Ovary (tissue), 7 donors: ENCODE measurements at regions not wholly inside any gene's neighbourhood (a gene's known extent, or its start where the extent isn't known, plus 50 kb on each side); places are given as distances from the start of the nearest gene placed in this dataset.
"Not testable (repeated sequence)": the region's sequence is repeated elsewhere in the genome, so short reads cannot be mapped to it uniquely, and the experiment has no call there.

ENCODE experiments used
- DNase-seq, 5 donors: peaks; one replicate each; pipeline ENCODE4 v3.0.0-alpha.2; 2019 to 2020
- H3K27ac ChIP-seq, 2 donors: fragments of 200-600 bp; one replicate each; pipeline versions ENCODE4 v1.5.1 to v1.8.0; 2019 to 2022
- H3K27me3 ChIP-seq: fragments of 200-600 bp; one replicate; pipeline ENCODE4 v1.8.0; 2022
- H3K36me3 ChIP-seq: fragments of 200-600 bp; sonication (generic); one replicate; pipeline ENCODE4 v1.5.1; 2019
- H3K4me1 ChIP-seq: one replicate; pipeline ENCODE4 v1.8.1; 2013; ENCODE audit warnings: mild to moderate bottlenecking, moderate library complexity; ENCODE audit not compliant: insufficient read depth
- H3K4me3 ChIP-seq: fragments of 200-600 bp; sonication (generic); one replicate; pipeline ENCODE4 v1.5.1; 2017
- H3K9me3 ChIP-seq, 2 donors: fragments of 200-600 bp in 1 of 2; sonication (generic) in 1 of 2; one replicate each; pipeline versions ENCODE4 v1.5.1 to v1.8.1; 2013 to 2019; ENCODE audit warnings: mild to moderate bottlenecking in 1 of 2, moderate library complexity in 1 of 2
- CTCF ChIP-seq, 3 donors: fragments of 450-650 bp in 2 of 3; fragments of 200-600 bp in 1 of 3; IDR thresholded peaks; one replicate each; pipeline versions ENCODE4 v1.5.1 to v1.8.0; 2016 to 2022; ENCODE audit warnings: antibody characterized with exemption in 3 of 3, mild to moderate bottlenecking in 1 of 3
- EP300 ChIP-seq: sonication (generic); formaldehyde crosslinking; IDR thresholded peaks from one replicate; pipeline ENCODE4 v1.6.1; 2017; ENCODE audit warnings: antibody characterized with exemption
- POLR2A ChIP-seq: fragments of 450-650 bp; IDR thresholded peaks from one replicate; pipeline ENCODE4 v1.6.1; 2017; ENCODE audit warnings: antibody characterized with exemption, mild to moderate bottlenecking, moderate library complexity
- WGBS, 3 donors: extraction: QIAGEN DNeasy Blood & Tissue Kit in 1 of 3; methylation state at CpG; one replicate each; pipeline versions ENCODE4 v1.1.5 to v1.1.7; 2013 to 2017; 5-methylcytosine and 5-hydroxymethylcytosine counted together
- intact Hi-C, 4 donors: fragments of 100-400 bp; cut with DNase I; formaldehyde crosslinking; loops; one replicate each; pipeline versions ENCODE4 v1.11.0 to v1.15.1; 2022 to 2023
- donor health status: DM: no; HTN: no; CAD: no; lungs with moderate emphysema.
- donor health status: DM: no; HTN: no; CAD: no.
- donor health status: Bipolar disorder and iron deficiency.
- donor health status: DM: no; HTN: no; CAD: no.
- donor health status: DM: yes; HTN: yes; CAD: no.

- Histone ChIP-seq H3K4me1 (no peaks in the 10 kb centered on the region), H3K9me3 (no peaks in the 10 kb centered on the region), H3K27ac (no peak overlapping the region), H3K27me3 (no peaks in the 10 kb centered on the region), H3K36me3 (no peaks in the 10 kb centered on the region), H3K4me3 (no peak overlapping the region)
- 87 to 92% (median 90%) methylated on average over 17 of the region's 17 CpGs for WGBS, 3 donors
- DNase-seq: no peak
- intact Hi-C loops: no loop called here
- no peak for TF ChIP-seq POLR2A
- TF ChIP-seq EP300: no peak
- no peak for TF ChIP-seq CTCF (IDR thresholded peaks at IDR 0.05)
These were observed 178.4 kb downstream of the IRF8 start for GRCh38 chr16:86077243-86077940.

GRCh38 chr16:86078121-86078600 lies 179.2 kb downstream of the IRF8 start:
- 79 to 86% (median 84%) methylated on average over 18 of the region's 18 CpGs for WGBS, 3 donors
- H3K4me1 ChIP-seq: no peaks in the 10 kb centered on the region
- H3K27me3 ChIP-seq: no peaks in the 10 kb centered on the region
- H3K36me3 ChIP-seq: no peaks in the 10 kb centered on the region
- TF ChIP-seq POLR2A (no peak), CTCF (IDR thresholded peaks at IDR 0.05) (no peak), EP300 (no peak)
- H3K27ac ChIP-seq: no peak overlapping the region
- no peak overlapping the region for H3K4me3 ChIP-seq
- DNase-seq: peak in 1 of 5 donors; percentile 6
- H3K9me3 ChIP-seq: no peaks in the 10 kb centered on the region
- intact Hi-C loops: no loop called here

- H3K27me3 ChIP-seq, H3K4me3 ChIP-seq, intact Hi-C loops, H3K9me3 ChIP-seq, H3K27ac ChIP-seq, H3K36me3 ChIP-seq, H3K4me1 ChIP-seq: not testable (repeated sequence)
- WGBS, 3 donors: 92 to 95% (median 94%) methylated on average over 13 of the region's 13 CpGs
- DNase-seq: peak in 1 of 5 donors; percentile 2
These were observed 179.7 kb downstream of the IRF8 start for GRCh38 chr16:86078711-86079110.

- intact Hi-C loops: no loop called here
- 79 to 86% (median 85%) methylated on average over 15 of the region's 15 CpGs for WGBS, 3 donors
These were observed 180.4 kb downstream of the IRF8 start for GRCh38 chr16:86079255-86079885.

More at GRCh38 chr16:86079255-86079885, 180.4 kb downstream of the IRF8 start:
- Histone ChIP-seq H3K4me3 (no peak overlapping the region), H3K27me3 (no peaks in the 10 kb centered on the region), H3K4me1 (no peaks in the 10 kb centered on the region), H3K27ac (no peak overlapping the region), H3K9me3 (no peaks in the 10 kb centered on the region), H3K36me3 (no peaks in the 10 kb centered on the region)
- TF ChIP-seq CTCF (IDR thresholded peaks at IDR 0.05) (no peak), POLR2A (no peak), EP300 (no peak)
- peak in 1 of 5 donors; percentile 2 for DNase-seq
